Hippocampal formation (tissue), 2 donors: ENCODE measurements at regions not wholly inside any gene's neighbourhood (a gene's known extent, or its start where the extent isn't known, plus 50 kb on each side); places are given as distances from the start of the nearest gene placed in this dataset.

Source experiments
- DNase-seq, 2 donors: peaks; one replicate each; lab custom pipeline; 2025; lab: John Stamatoyannopoulos, UW

- no peak for DNase-seq
Observed at GRCh38 chr4:19401301-19402080, 850.2 kb upstream of the SLIT2 start.

- DNase-seq: no peak
Observed at GRCh38 chr4:19400820-19401219, 850.9 kb upstream of the SLIT2 start.

- DNase-seq: no peak
Observed at GRCh38 chr4:19399001-19399400, 852.7 kb upstream of the SLIT2 start.

GRCh38 chr4:19386786-19387185 lies 864.9 kb upstream of the SLIT2 start:
- no peak for DNase-seq

GRCh38 chr4:19382993-19383756 lies 868.5 kb upstream of the SLIT2 start:
- no peak for DNase-seq

- no peak for DNase-seq
Observed at GRCh38 chr4:19381068-19381467, 870.6 kb upstream of the SLIT2 start.

- no peak for DNase-seq
Observed at GRCh38 chr4:19380600-19380999, 871.1 kb upstream of the SLIT2 start.

- no peak for DNase-seq
Observed at GRCh38 chr4:19379191-19379708, 872.5 kb upstream of the SLIT2 start.

- no peak for DNase-seq
Observed at GRCh38 chr4:19375931-19376330, 875.8 kb upstream of the SLIT2 start.

GRCh38 chr4:19375136-19375804 lies 876.4 kb upstream of the SLIT2 start:
- DNase-seq: no peak

GRCh38 chr4:19372390-19372789 lies 879.3 kb upstream of the SLIT2 start:
- no peak for DNase-seq

GRCh38 chr4:19368800-19369199 lies 882.9 kb upstream of the SLIT2 start:
- DNase-seq: no peak

GRCh38 chr4:19366916-19367315 lies 884.8 kb upstream of the SLIT2 start:
- no peak for DNase-seq

- no peak for DNase-seq
Observed at GRCh38 chr4:19358015-19358414, 893.7 kb upstream of the SLIT2 start.

GRCh38 chr4:19349416-19349815 lies 902.3 kb upstream of the SLIT2 start:
- no peak for DNase-seq

- no peak for DNase-seq
Observed at GRCh38 chr4:19348746-19349145, 903.0 kb upstream of the SLIT2 start.

GRCh38 chr4:19346636-19347035 lies 905.1 kb upstream of the SLIT2 start:
- no peak for DNase-seq

GRCh38 chr4:19329631-19330030 lies 922.1 kb upstream of the SLIT2 start:
- DNase-seq: no peak

- no peak for DNase-seq
Observed at GRCh38 chr4:19329077-19329476, 922.6 kb upstream of the SLIT2 start.

GRCh38 chr4:19327364-19327763 lies 924.3 kb upstream of the SLIT2 start:
- DNase-seq: no peak

- no peak for DNase-seq
Observed at GRCh38 chr4:19324184-19324583, 927.5 kb upstream of the SLIT2 start.

- no peak for DNase-seq
Observed at GRCh38 chr4:19319607-19320006, 932.1 kb upstream of the SLIT2 start.

GRCh38 chr4:19317377-19317776 lies 934.3 kb upstream of the SLIT2 start:
- no peak for DNase-seq
